Neural cell (in vitro differentiated cells): ENCODE measurements at regions not wholly inside any gene's neighbourhood (a gene's known extent, or its start where the extent isn't known, plus 50 kb on each side); places are given as distances from the start of the nearest gene placed in this dataset.

Experiments used
- EP300 ChIP-seq: fragments of 450-650 bp; conservative IDR thresholded peaks from 2 replicates; pipeline ENCODE4 v1.6.1; 2014; ENCODE audit warnings: antibody characterized with exemption, mild to moderate bottlenecking, moderate library complexity; ENCODE audit not compliant: poor library complexity, severe bottlenecking
- EZH2 ChIP-seq: fragments of 200-600, 300-800 bp; shearing (Covaris generic), sonication (generic); IDR thresholded peaks from 2 replicates; pipeline ENCODE4 v1.6.1; 2014; ENCODE audit warnings: antibody characterized with exemption, low read length, borderline replicate concordance, mild to moderate bottlenecking; ENCODE audit not compliant: insufficient read depth, poor library complexity, severe bottlenecking
- MXI1 ChIP-seq: fragments of 450-650 bp; conservative IDR thresholded peaks from 2 replicates; pipeline ENCODE4 v1.6.1; 2014; ENCODE audit warnings: antibody characterized with exemption, mild to moderate bottlenecking; ENCODE audit not compliant: poor library complexity, severe bottlenecking
- POLR2AphosphoS5 ChIP-seq: IDR thresholded peaks from 2 replicates; pipeline ENCODE4 v1.6.1; 2012
- RAD21 ChIP-seq: fragments of 450-650 bp; conservative IDR thresholded peaks from 2 replicates; pipeline ENCODE4 v1.6.1; 2014; ENCODE audit warnings: antibody characterized with exemption, mild to moderate bottlenecking, moderate library complexity
- SMC3 ChIP-seq: fragments of 450-650 bp; conservative IDR thresholded peaks from 2 replicates; pipeline ENCODE4 v1.6.1; 2014; ENCODE audit warnings: antibody characterized with exemption, mild to moderate bottlenecking, moderate library complexity; ENCODE audit not compliant: poor library complexity
- TAF1 ChIP-seq: IDR thresholded peaks from 2 replicates; pipeline ENCODE4 v1.6.1; 2012; ENCODE audit warnings: low read depth
- TF ChIP-seq, protein P1 (sequence below): fragments of 450-650 bp; IDR thresholded peaks from 2 replicates; pipeline ENCODE4 v1.5.1; 2014; ENCODE audit warnings: antibody characterized with exemption, mild to moderate bottlenecking, moderate library complexity; ENCODE audit not compliant: poor library complexity, severe bottlenecking
- TF ChIP-seq, protein P2 (sequence below): IDR thresholded peaks from 2 replicates; pipeline ENCODE4 v1.6.1; 2012; ENCODE audit warnings: borderline replicate concordance

DNA sequence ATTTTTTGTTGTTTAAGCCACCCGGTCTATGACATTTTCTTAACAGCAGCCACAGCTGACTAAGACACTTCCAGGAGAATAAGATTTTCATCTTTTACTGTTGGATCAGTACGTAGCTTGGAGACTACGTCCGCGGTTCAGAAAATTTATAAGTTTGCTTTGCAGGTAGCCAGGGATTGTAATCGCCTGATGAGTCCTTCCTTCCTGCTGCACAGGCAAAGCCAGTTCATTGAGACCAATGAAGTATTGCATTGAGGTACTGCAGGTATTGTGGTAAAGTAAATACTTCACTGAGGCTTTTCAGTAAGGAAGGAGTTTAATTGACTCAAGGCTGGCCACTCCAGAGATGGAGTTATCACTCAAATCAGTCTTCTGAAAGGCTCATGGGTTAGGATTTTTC lies 269.4 kb upstream of the ELAC2 start:
- TF ChIP-seq POLR2AphosphoS5 (no peak), EZH2 (no peak), EP300 (no peak), RAD21 (no peak), MXI1 (no peak), TAF1 (no peak), SMC3 (no peak)
- TF ChIP-seq, protein P1, sequence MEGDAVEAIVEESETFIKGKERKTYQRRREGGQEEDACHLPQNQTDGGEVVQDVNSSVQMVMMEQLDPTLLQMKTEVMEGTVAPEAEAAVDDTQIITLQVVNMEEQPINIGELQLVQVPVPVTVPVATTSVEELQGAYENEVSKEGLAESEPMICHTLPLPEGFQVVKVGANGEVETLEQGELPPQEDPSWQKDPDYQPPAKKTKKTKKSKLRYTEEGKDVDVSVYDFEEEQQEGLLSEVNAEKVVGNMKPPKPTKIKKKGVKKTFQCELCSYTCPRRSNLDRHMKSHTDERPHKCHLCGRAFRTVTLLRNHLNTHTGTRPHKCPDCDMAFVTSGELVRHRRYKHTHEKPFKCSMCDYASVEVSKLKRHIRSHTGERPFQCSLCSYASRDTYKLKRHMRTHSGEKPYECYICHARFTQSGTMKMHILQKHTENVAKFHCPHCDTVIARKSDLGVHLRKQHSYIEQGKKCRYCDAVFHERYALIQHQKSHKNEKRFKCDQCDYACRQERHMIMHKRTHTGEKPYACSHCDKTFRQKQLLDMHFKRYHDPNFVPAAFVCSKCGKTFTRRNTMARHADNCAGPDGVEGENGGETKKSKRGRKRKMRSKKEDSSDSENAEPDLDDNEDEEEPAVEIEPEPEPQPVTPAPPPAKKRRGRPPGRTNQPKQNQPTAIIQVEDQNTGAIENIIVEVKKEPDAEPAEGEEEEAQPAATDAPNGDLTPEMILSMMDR: no peak
- TF ChIP-seq, protein P2, sequence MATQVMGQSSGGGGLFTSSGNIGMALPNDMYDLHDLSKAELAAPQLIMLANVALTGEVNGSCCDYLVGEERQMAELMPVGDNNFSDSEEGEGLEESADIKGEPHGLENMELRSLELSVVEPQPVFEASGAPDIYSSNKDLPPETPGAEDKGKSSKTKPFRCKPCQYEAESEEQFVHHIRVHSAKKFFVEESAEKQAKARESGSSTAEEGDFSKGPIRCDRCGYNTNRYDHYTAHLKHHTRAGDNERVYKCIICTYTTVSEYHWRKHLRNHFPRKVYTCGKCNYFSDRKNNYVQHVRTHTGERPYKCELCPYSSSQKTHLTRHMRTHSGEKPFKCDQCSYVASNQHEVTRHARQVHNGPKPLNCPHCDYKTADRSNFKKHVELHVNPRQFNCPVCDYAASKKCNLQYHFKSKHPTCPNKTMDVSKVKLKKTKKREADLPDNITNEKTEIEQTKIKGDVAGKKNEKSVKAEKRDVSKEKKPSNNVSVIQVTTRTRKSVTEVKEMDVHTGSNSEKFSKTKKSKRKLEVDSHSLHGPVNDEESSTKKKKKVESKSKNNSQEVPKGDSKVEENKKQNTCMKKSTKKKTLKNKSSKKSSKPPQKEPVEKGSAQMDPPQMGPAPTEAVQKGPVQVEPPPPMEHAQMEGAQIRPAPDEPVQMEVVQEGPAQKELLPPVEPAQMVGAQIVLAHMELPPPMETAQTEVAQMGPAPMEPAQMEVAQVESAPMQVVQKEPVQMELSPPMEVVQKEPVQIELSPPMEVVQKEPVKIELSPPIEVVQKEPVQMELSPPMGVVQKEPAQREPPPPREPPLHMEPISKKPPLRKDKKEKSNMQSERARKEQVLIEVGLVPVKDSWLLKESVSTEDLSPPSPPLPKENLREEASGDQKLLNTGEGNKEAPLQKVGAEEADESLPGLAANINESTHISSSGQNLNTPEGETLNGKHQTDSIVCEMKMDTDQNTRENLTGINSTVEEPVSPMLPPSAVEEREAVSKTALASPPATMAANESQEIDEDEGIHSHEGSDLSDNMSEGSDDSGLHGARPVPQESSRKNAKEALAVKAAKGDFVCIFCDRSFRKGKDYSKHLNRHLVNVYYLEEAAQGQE: no peak
